NCI-H2227 (cell line): ENCODE measurements at regions not wholly inside any gene's neighbourhood (a gene's known extent, or its start where the extent isn't known, plus 50 kb on each side); places are given as distances from the start of the nearest gene placed in this dataset.

Experiments
- DNase-seq: peaks from one replicate; lab custom pipeline; 2025; ENCODE audit not compliant: unreplicated experiment; lab: John Stamatoyannopoulos, UW

- DNase-seq, result no peak
These were observed 69.0 kb upstream of the NLK start for GRCh38 chr17:27973258-27974044.

- no peak for DNase-seq
These were observed 68.4 kb upstream of the NLK start for GRCh38 chr17:27974045-27974436.

- DNase-seq, result no peak
These were observed 67.8 kb upstream of the NLK start for GRCh38 chr17:27974531-27975145.

- DNase-seq, result no peak
These were observed 67.1 kb upstream of the NLK start for GRCh38 chr17:27975146-27976011.

GRCh38 chr17:27976331-27976730 is 66.1 kb upstream of the NLK start:
- DNase-seq, result no peak

- peak; percentile 28 for DNase-seq
These were observed 64.5 kb upstream of the NLK start for GRCh38 chr17:27977751-27978688.

GRCh38 chr17:27978689-27979175 is 63.7 kb upstream of the NLK start:
- no peak for DNase-seq

- DNase-seq, result no peak
These were observed 62.4 kb upstream of the NLK start for GRCh38 chr17:27980043-27980442.

GRCh38 chr17:27981978-27982377 is 60.5 kb upstream of the NLK start:
- no peak for DNase-seq

GRCh38 chr17:27982688-27983087 is 59.8 kb upstream of the NLK start:
- no peak for DNase-seq

- DNase-seq, result no peak
These were observed 58.6 kb upstream of the NLK start for GRCh38 chr17:27983853-27984252.

- DNase-seq, result no peak
These were observed 58.1 kb upstream of the NLK start for GRCh38 chr17:27984404-27984803.

- no peak for DNase-seq
These were observed 57.7 kb upstream of the NLK start for GRCh38 chr17:27984816-27985215.

- DNase-seq, result no peak
These were observed 57.2 kb upstream of the NLK start for GRCh38 chr17:27985306-27985705.

- DNase-seq, result no peak
These were observed 56.6 kb upstream of the NLK start for GRCh38 chr17:27985736-27986399.

GRCh38 chr17:27986805-27987684 is 55.4 kb upstream of the NLK start:
- DNase-seq, result no peak

GRCh38 chr17:27989046-27989445 is 53.4 kb upstream of the NLK start:
- no peak for DNase-seq

- no peak for DNase-seq
These were observed 52.4 kb upstream of the NLK start for GRCh38 chr17:27990100-27990499.

GRCh38 chr17:27990979-27991378 is 51.5 kb upstream of the NLK start:
- no peak for DNase-seq
